K562 (cell line): ENCODE measurements at regions not wholly inside any gene's neighbourhood (a gene's known extent, or its start where the extent isn't known, plus 50 kb on each side); places are given as distances from the start of the nearest gene placed in this dataset.

ENCODE experiments used
- CTCF ChIP-seq, 3 experiments: IDR thresholded peaks in 2 of 3; conservative IDR thresholded peaks in 1 of 3; 2 replicates each; pipeline ENCODE4 v1.5.1; 2011 to 2012; ENCODE audit warnings: low read length in 3 of 3, mild to moderate bottlenecking in 3 of 3, control low read depth in 2 of 3, improper control_type of control experiment in 1 of 3, inconsistent platforms in 1 of 3, low read depth in 1 of 3, mixed read lengths in 1 of 3, moderate library complexity in 1 of 3; ENCODE audit not compliant: insufficient read depth in 2 of 3
- E2F1 ChIP-seq: sonication (generic); formaldehyde crosslinking; IDR thresholded peaks from 2 replicates; pipeline ENCODE4 v1.8.1; 2023; ENCODE audit warnings: mild to moderate bottlenecking, missing genetic modification reagents, moderate library complexity
- EZH2 ChIP-seq: IDR thresholded peaks from 2 replicates; pipeline ENCODE4 v1.6.1; 2012; ENCODE audit warnings: low read depth, mild to moderate bottlenecking, inconsistent platforms, low read length, borderline replicate concordance
- NFE2L1 ChIP-seq: fragments of 450-650 bp; IDR thresholded peaks from 2 replicates; pipeline ENCODE4 v1.6.1; 2016; ENCODE audit warnings: missing genetic modification characterization, low read depth, mild to moderate bottlenecking, missing compliant biosample characterization, moderate library complexity, borderline replicate concordance
- POLR2AphosphoS2 ChIP-seq: IDR thresholded peaks from 2 replicates; pipeline ENCODE4 v1.6.1; 2012; ENCODE audit warnings: low read length, improper control_type of control experiment
- RFX5 ChIP-seq: IDR thresholded peaks from 2 replicates; pipeline ENCODE4 v1.6.1; 2011; ENCODE audit warnings: low read depth, mild to moderate bottlenecking, improper control_type of control experiment, low read length
- SIRT6 ChIP-seq: IDR thresholded peaks from one replicate; pipeline ENCODE4 v1.6.1; 2012; ENCODE audit warnings: low read depth, mild to moderate bottlenecking, control low read depth, inconsistent platforms, low read length, moderate library complexity
- SMAD4 ChIP-seq: fragments of 250-450 bp; sonication (Bioruptor Pico); conservative IDR thresholded peaks from 2 replicates; pipeline ENCODE4 v1.8.0; 2021; ENCODE audit warnings: inconsistent platforms, mild to moderate bottlenecking, moderate library complexity
- SRSF3 ChIP-seq: fragments of 200-400 bp; formaldehyde crosslinking; IDR thresholded peaks from 2 replicates; pipeline ENCODE4 v1.6.1; 2016; ENCODE audit warnings: mild to moderate bottlenecking, low read length, moderate library complexity; ENCODE audit not compliant: insufficient read depth
- TSC22D4 ChIP-seq: fragments of 450-650 bp; IDR thresholded peaks from 2 replicates; pipeline ENCODE4 v1.6.1; 2016; ENCODE audit warnings: missing genetic modification characterization, missing biosample characterization, control low read depth
- ZC3H11A ChIP-seq: IDR thresholded peaks from 2 replicates; pipeline ENCODE4 v1.6.1; 2012; ENCODE audit warnings: low read depth, low read length, improper control_type of control experiment
- ZNF431 ChIP-seq: sonication (generic); formaldehyde crosslinking; IDR thresholded peaks from 2 replicates; pipeline ENCODE4 v1.8.0; 2022; ENCODE audit warnings: mild to moderate bottlenecking, missing genetic modification reagents
- ZNF639 ChIP-seq, 2 experiments: fragments of 200-800 bp in 1 of 2; sonication (Bioruptor generic) in 1 of 2; sonication (generic) in 1 of 2; formaldehyde crosslinking in 1 of 2; IDR thresholded peaks in 1 of 2; conservative IDR thresholded peaks in 1 of 2; 2 replicates each; pipeline versions ENCODE4 v1.5.0 to v1.6.1; 2016 to 2020; ENCODE audit warnings: missing compliant biosample characterization in 1 of 2, missing genetic modification characterization in 1 of 2, missing genetic modification reagents in 1 of 2
- TF ChIP-seq, protein P1 (sequence below): sonication (generic); formaldehyde crosslinking; IDR thresholded peaks from 2 replicates; pipeline ENCODE4 v1.9.0; 2022; ENCODE audit warnings: mild to moderate bottlenecking, missing genetic modification reagents

DNA sequence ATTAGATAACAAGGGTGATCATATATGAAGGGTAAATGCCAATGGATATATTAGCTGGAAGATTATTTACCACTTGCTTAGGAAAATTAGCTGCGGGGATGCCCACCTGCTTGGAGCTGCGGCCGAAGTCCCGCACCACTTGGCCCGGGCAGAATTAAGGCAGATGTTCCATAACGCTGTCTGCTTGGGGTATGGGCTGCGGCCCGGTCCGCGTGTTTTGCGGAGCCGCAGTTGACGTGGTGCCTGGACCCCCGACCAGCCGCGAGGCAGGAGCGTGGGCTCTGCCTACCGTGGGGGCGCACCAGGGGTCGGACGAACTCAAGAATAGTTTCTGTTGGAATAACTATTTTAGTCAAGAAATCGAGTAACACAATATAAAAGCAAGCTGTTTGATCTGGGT is 235.2 kb downstream of the CPXCR1 start:
- no peak for TF ChIP-seq RFX5
- TF ChIP-seq ZNF431 = no peak
- TF ChIP-seq CTCF (IDR thresholded peaks at IDR 0.05 in 2 of 3, conservative IDR thresholded peaks at IDR 0.05 in 1 of 3; ENCODE audit: insufficient read depth in 2 of 3, low read depth in 1 of 3, low read length in 3 of 3) = no peak
- no peak for TF ChIP-seq SIRT6
- TF ChIP-seq EZH2 = no peak
- no peak for TF ChIP-seq ZC3H11A
- TF ChIP-seq E2F1 = no peak
- TF ChIP-seq, protein P1, sequence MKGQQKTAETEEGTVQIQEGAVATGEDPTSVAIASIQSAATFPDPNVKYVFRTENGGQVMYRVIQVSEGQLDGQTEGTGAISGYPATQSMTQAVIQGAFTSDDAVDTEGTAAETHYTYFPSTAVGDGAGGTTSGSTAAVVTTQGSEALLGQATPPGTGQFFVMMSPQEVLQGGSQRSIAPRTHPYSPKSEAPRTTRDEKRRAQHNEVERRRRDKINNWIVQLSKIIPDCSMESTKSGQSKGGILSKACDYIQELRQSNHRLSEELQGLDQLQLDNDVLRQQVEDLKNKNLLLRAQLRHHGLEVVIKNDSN (CRISPR knock-in tag) = no peak
- no peak for TF ChIP-seq ZNF639 (CRISPR knock-in tag; conservative IDR thresholded peaks at IDR 0.05 in 1 of 2, IDR thresholded peaks at IDR 0.05 in 1 of 2)
- no peak for TF ChIP-seq POLR2AphosphoS2
- no peak for TF ChIP-seq SMAD4 (CRISPR knock-in tag)
- no peak for TF ChIP-seq TSC22D4 (tag)
- no peak for TF ChIP-seq NFE2L1 (tag)
- TF ChIP-seq SRSF3 = no peak
